PFSK-1 (cell line): ENCODE measurements at regions not wholly inside any gene's neighbourhood (a gene's known extent, or its start where the extent isn't known, plus 50 kb on each side); places are given as distances from the start of the nearest gene placed in this dataset.

ENCODE experiments used
- POLR2AphosphoS5 ChIP-seq: IDR thresholded peaks from 2 replicates; pipeline ENCODE4 v1.6.1; 2012; ENCODE audit warnings: low read depth, mild to moderate bottlenecking, control low read depth, low read length, moderate library complexity
- TF ChIP-seq, protein P1 (sequence below), 2 experiments: IDR thresholded peaks; 2 replicates each; pipeline versions ENCODE4 v1.6.1 to v1.8.0; 2011 to 2012; ENCODE audit warnings: low read depth in 2 of 2, low read length in 2 of 2, control low read depth in 1 of 2, inconsistent platforms in 1 of 2, mild to moderate bottlenecking in 1 of 2, moderate library complexity in 1 of 2; ENCODE audit not compliant: insufficient read depth in 1 of 2

DNA sequence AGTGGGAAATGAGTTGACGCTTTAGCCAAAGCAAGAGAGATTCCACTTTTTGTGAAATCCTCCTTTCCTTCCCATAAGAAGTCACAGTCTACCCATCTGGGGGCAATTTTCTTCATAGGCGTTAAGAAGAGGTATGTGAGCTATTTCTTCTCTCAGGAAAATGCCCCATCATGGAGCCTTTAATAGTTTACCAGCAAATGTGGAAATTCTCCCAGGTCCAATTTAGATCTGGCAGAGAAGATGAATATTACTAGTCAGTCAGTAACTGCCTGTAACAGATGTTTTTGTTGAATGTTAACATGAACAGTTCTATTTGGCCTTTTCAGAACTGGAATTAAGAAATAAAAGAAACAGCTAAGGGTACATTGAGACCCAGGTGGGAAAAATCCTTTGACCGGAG is 156.4 kb upstream of the RFX3 start:
- TF ChIP-seq POLR2AphosphoS5 = no peak
- TF ChIP-seq, protein P1, sequence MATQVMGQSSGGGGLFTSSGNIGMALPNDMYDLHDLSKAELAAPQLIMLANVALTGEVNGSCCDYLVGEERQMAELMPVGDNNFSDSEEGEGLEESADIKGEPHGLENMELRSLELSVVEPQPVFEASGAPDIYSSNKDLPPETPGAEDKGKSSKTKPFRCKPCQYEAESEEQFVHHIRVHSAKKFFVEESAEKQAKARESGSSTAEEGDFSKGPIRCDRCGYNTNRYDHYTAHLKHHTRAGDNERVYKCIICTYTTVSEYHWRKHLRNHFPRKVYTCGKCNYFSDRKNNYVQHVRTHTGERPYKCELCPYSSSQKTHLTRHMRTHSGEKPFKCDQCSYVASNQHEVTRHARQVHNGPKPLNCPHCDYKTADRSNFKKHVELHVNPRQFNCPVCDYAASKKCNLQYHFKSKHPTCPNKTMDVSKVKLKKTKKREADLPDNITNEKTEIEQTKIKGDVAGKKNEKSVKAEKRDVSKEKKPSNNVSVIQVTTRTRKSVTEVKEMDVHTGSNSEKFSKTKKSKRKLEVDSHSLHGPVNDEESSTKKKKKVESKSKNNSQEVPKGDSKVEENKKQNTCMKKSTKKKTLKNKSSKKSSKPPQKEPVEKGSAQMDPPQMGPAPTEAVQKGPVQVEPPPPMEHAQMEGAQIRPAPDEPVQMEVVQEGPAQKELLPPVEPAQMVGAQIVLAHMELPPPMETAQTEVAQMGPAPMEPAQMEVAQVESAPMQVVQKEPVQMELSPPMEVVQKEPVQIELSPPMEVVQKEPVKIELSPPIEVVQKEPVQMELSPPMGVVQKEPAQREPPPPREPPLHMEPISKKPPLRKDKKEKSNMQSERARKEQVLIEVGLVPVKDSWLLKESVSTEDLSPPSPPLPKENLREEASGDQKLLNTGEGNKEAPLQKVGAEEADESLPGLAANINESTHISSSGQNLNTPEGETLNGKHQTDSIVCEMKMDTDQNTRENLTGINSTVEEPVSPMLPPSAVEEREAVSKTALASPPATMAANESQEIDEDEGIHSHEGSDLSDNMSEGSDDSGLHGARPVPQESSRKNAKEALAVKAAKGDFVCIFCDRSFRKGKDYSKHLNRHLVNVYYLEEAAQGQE (IDR thresholded peaks at IDR 0.05; ENCODE audit: insufficient read depth in 1 of 2, low read depth in 2 of 2, low read length in 2 of 2) = no peak
